HUES64 (cell line): ENCODE measurements at regions not wholly inside any gene's neighbourhood (a gene's known extent, or its start where the extent isn't known, plus 50 kb on each side); places are given as distances from the start of the nearest gene placed in this dataset.

Experiments used
- H3K27ac ChIP-seq: 2 replicates; pipeline ENCODE4 v1.7.0; 2013; ENCODE audit warnings: low read depth, low read length, inconsistent platforms
- H3K27me3 ChIP-seq: 2 replicates; pipeline ENCODE4 v1.6.1; 2013; ENCODE audit warnings: mild to moderate bottlenecking, low read length; ENCODE audit not compliant: insufficient read depth
- H3K36me3 ChIP-seq: 2 replicates; pipeline ENCODE4 v1.6.1; 2013; ENCODE audit warnings: mild to moderate bottlenecking, low read length; ENCODE audit not compliant: insufficient read depth
- H3K4me1 ChIP-seq: 2 replicates; pipeline ENCODE4 v1.6.1; 2013; ENCODE audit warnings: mild to moderate bottlenecking, low read length, moderate library complexity; ENCODE audit not compliant: insufficient read depth
- H3K4me3 ChIP-seq: 2 replicates; pipeline ENCODE4 v1.5.1; 2013; ENCODE audit warnings: mild to moderate bottlenecking, low read length, moderate library complexity
- H3K9ac ChIP-seq: 2 replicates; pipeline ENCODE4 v1.6.1; 2013; ENCODE audit warnings: mild to moderate bottlenecking, low read depth, low read length
- H3K9me3 ChIP-seq: 2 replicates; pipeline ENCODE4 v1.6.1; 2013; ENCODE audit warnings: low read depth, low read length; ENCODE audit not compliant: insufficient read depth
- WGBS: fragments of 150-250, 120-280 bp; methylation state at CpG from one replicate; pipeline ENCODE4 v1.1.7; 2013; ENCODE audit warnings: missing lambda C conversion rate; 5-methylcytosine and 5-hydroxymethylcytosine counted together

- no peaks in the 10 kb centered on the region for H3K27me3 ChIP-seq
- no peak overlapping the region for H3K4me3 ChIP-seq
- H3K4me1 ChIP-seq = 0 out of 2 replicates have a peak, but pooled peaks cover 7% of the 10 kb centered on the region
- no peak overlapping the region for H3K27ac ChIP-seq
- no peak overlapping the region for H3K9ac ChIP-seq
- H3K36me3 ChIP-seq = no peaks in the 10 kb centered on the region
- no peaks in the 10 kb centered on the region for H3K9me3 ChIP-seq
These were observed 714.9 kb downstream of the ADGRL2 start for GRCh38 chr1:82515650-82516049.

GRCh38 chr1:82511441-82511840, 710.7 kb downstream of the ADGRL2 start:
- H3K36me3 ChIP-seq = no peaks in the 10 kb centered on the region
- H3K27ac ChIP-seq = no peak overlapping the region
- H3K9me3 ChIP-seq = no peaks in the 10 kb centered on the region
- no peak overlapping the region for H3K4me3 ChIP-seq
- no peaks in the 10 kb centered on the region for H3K27me3 ChIP-seq
- no peaks in the 10 kb centered on the region for H3K4me1 ChIP-seq
- no peak overlapping the region for H3K9ac ChIP-seq

- no peaks in the 10 kb centered on the region for H3K9me3 ChIP-seq
- no peaks in the 10 kb centered on the region for H3K4me1 ChIP-seq
- no peaks in the 10 kb centered on the region for H3K36me3 ChIP-seq
- H3K9ac ChIP-seq = no peak overlapping the region
- 77% methylated on average over 2 of the region's 2 CpGs for WGBS
- H3K27ac ChIP-seq = no peak overlapping the region
- H3K4me3 ChIP-seq = no peak overlapping the region
- H3K27me3 ChIP-seq = no peaks in the 10 kb centered on the region
These were observed 709.7 kb downstream of the ADGRL2 start for GRCh38 chr1:82510431-82510830.

- 91% methylated on average over 1 of the region's 1 CpG for WGBS
- H3K4me3 ChIP-seq = no peak overlapping the region
These were observed 706.3 kb downstream of the ADGRL2 start for GRCh38 chr1:82507011-82507410.

GRCh38 chr1:82503822-82504221, 703.1 kb downstream of the ADGRL2 start:
- Histone ChIP-seq H3K27me3 (no peaks in the 10 kb centered on the region), H3K36me3 (no peaks in the 10 kb centered on the region), H3K27ac (no peak overlapping the region), H3K9me3 (no peaks in the 10 kb centered on the region), H3K9ac (no peak overlapping the region), H3K4me1 (no peaks in the 10 kb centered on the region), H3K4me3 (no peak overlapping the region)
- 100% methylated on average over 1 of the region's 1 CpG for WGBS

More at GRCh38 chr1:82507011-82507410, 706.3 kb downstream of the ADGRL2 start:
- Histone ChIP-seq H3K27me3 (no peaks in the 10 kb centered on the region), H3K4me1 (no peaks in the 10 kb centered on the region), H3K9me3 (no peaks in the 10 kb centered on the region), H3K27ac (no peak overlapping the region), H3K36me3 (no peaks in the 10 kb centered on the region), H3K9ac (no peak overlapping the region)

- H3K4me3 ChIP-seq = no peak overlapping the region
- H3K4me1 ChIP-seq = no peaks in the 10 kb centered on the region
- no peaks in the 10 kb centered on the region for H3K27me3 ChIP-seq
- H3K9me3 ChIP-seq = peaks cover 26% of the 10 kb centered on the region
- H3K9ac ChIP-seq = no peak overlapping the region
- H3K27ac ChIP-seq = no peak overlapping the region
- no peaks in the 10 kb centered on the region for H3K36me3 ChIP-seq
These were observed 698.3 kb downstream of the ADGRL2 start for GRCh38 chr1:82499022-82499421.

GRCh38 chr1:82494117-82494516, 693.4 kb downstream of the ADGRL2 start:
- 0% methylated on average over 1 of the region's 3 CpGs for WGBS
- Histone ChIP-seq H3K9me3 (peaks cover 32% of the 10 kb centered on the region), H3K4me1 (0 out of 2 replicates have a peak, but pooled peaks cover 2% of the 10 kb centered on the region), H3K9ac (no peak overlapping the region), H3K27me3 (no peaks in the 10 kb centered on the region), H3K27ac (no peak overlapping the region), H3K36me3 (no peaks in the 10 kb centered on the region), H3K4me3 (no peak overlapping the region)

- H3K4me1 ChIP-seq = 0 out of 2 replicates have a peak, but pooled peaks cover 2% of the 10 kb centered on the region
- no peaks in the 10 kb centered on the region for H3K36me3 ChIP-seq
- peaks cover 32% of the 10 kb centered on the region for H3K9me3 ChIP-seq
- no peak overlapping the region for H3K9ac ChIP-seq
- H3K27ac ChIP-seq = no peak overlapping the region
- no peaks in the 10 kb centered on the region for H3K27me3 ChIP-seq
- WGBS = 86% methylated on average over 1 of the region's 2 CpGs
- H3K4me3 ChIP-seq = no peak overlapping the region
These were observed 691.4 kb downstream of the ADGRL2 start for GRCh38 chr1:82492159-82492558.

- Histone ChIP-seq H3K9me3 (peaks cover 28% of the 10 kb centered on the region), H3K27me3 (no peaks in the 10 kb centered on the region), H3K9ac (no peak overlapping the region), H3K27ac (no peak overlapping the region), H3K4me1 (peaks cover 6% of the 10 kb centered on the region), H3K36me3 (no peaks in the 10 kb centered on the region), H3K4me3 (no peak overlapping the region)
- WGBS = 87% methylated on average over 2 of the region's 2 CpGs
These were observed 690.7 kb downstream of the ADGRL2 start for GRCh38 chr1:82491301-82492048.

- Histone ChIP-seq H3K4me1 (peaks cover 34% of the 10 kb centered on the region), H3K27ac (no peak overlapping the region), H3K4me3 (no peak overlapping the region), H3K27me3 (no peaks in the 10 kb centered on the region), H3K9ac (no peak overlapping the region), H3K9me3 (no peaks in the 10 kb centered on the region), H3K36me3 (no peaks in the 10 kb centered on the region)
- WGBS = 78% methylated on average over 1 of the region's 3 CpGs
These were observed 687.0 kb downstream of the ADGRL2 start for GRCh38 chr1:82487778-82488177.

GRCh38 chr1:82486969-82487368, 686.2 kb downstream of the ADGRL2 start:
- H3K27ac ChIP-seq = peak overlapping the region; percentile 92; the same call in 1 of the 2 replicates
- peaks cover 32% of the 10 kb centered on the region for H3K4me1 ChIP-seq
- no peaks in the 10 kb centered on the region for H3K9me3 ChIP-seq
- H3K36me3 ChIP-seq = no peaks in the 10 kb centered on the region
- H3K27me3 ChIP-seq = no peaks in the 10 kb centered on the region
- no peak overlapping the region for H3K9ac ChIP-seq
- no peak overlapping the region for H3K4me3 ChIP-seq

- Histone ChIP-seq H3K36me3 (no peaks in the 10 kb centered on the region), H3K4me3 (no peak overlapping the region), H3K9me3 (no peaks in the 10 kb centered on the region), H3K9ac (peak overlapping the region; percentile 2; the same call in 1 of the 2 replicates), H3K4me1 (peaks cover 32% of the 10 kb centered on the region), H3K27me3 (no peaks in the 10 kb centered on the region), H3K27ac (peak overlapping the region; percentile 92)
- 77% methylated on average over 5 of the region's 5 CpGs for WGBS
These were observed 685.7 kb downstream of the ADGRL2 start for GRCh38 chr1:82486468-82486867.
